ENCODE measurements at regions not wholly inside any gene's neighbourhood (a gene's known extent, or its start where the extent isn't known, plus 50 kb on each side); places are given as distances from the start of the nearest gene placed in this dataset.
"Not testable (repeated sequence)": the region's sequence is repeated elsewhere in the genome, so short reads cannot be mapped to it uniquely, and the experiment has no call there.

GRCh38 chr21:19122356-19122755, 718.8 kb upstream of the TMPRSS15 start:
- no peak for DNase-seq

- DNase-seq, result no peak
These were observed 719.5 kb upstream of the TMPRSS15 start for GRCh38 chr21:19123053-19123452.

GRCh38 chr21:19123525-19123924, 719.9 kb upstream of the TMPRSS15 start:
- no peak for DNase-seq

DNA sequence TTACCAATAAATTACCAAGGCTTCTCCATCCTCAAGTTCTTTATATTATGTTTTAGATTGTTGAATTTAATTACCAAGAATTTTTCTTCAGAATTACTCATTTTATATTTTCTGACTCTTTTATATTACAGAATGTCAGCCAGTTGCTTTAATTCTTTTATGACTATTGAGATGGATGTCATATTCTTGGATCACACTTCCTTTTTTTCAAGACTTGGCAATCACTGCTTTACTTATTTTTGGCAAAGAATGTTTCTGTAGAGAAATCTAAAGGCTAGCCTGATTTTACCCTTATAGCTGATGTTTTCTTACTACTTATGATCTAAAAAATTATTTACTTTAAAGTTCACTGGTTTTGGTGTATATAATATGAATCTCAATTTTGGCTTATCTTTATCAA, 721.1 kb upstream of the TMPRSS15 start:
- DNase-seq, result no peak

GRCh38 chr21:19130379-19131028, 726.9 kb upstream of the TMPRSS15 start:
- no peak for DNase-seq

DNA sequence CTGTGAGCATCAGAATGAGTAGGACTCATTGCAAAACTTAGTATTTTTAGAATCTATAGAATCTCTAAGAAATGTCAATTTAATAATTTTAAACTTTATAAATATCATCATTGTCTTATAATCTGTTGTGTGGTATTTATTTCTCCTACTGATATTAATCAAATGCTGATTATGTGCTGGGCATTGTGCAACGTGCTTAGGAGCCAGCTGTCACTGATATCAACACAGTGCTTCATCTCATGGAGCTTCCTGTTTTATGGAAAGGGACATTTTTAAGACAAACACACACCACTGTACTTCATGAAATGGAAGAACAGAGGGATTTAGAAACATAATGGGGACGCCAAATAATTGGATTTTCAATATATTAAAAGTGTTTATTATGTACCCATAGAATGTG, 737.9 kb upstream of the TMPRSS15 start:
- DNase-seq, result no peak

GRCh38 chr21:19145682-19146293, 742.2 kb upstream of the TMPRSS15 start:
- no peak for DNase-seq

GRCh38 chr21:19148056-19148455, 744.5 kb upstream of the TMPRSS15 start:
- no peak for DNase-seq

GRCh38 chr21:19171585-19171984, 768.0 kb upstream of the TMPRSS15 start:
- DNase-seq, result no peak

GRCh38 chr21:19181604-19182140, 778.1 kb upstream of the TMPRSS15 start:
- no peak for DNase-seq

DNA sequence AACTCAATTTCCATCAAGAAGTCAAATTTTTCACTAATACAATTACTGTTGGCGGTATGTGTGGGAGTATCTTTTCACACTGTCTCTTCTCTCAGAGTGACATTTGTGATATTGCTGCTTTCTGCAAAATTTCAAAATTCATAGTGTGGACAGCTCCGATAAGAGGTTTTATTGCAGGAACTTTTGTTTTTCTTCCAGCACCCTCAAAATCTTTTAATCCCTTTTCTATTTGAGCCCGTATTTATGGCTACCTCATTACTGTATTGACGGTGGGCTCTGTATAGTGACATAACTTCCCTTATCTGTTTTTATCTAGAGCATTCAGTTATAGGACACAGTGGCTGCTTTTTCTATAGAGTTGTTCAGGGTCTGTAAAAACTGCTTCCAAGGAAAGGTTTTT, 794.4 kb upstream of the TMPRSS15 start:
- DNase-seq, result no peak

- DNase-seq, result no peak
These were observed 795.2 kb upstream of the TMPRSS15 start for GRCh38 chr21:19198801-19199200.

GRCh38 chr21:19218163-19218562, 814.6 kb upstream of the TMPRSS15 start:
- DNase-seq, result no peak

- DNase-seq, result no peak
These were observed 820.5 kb upstream of the TMPRSS15 start for GRCh38 chr21:19224090-19224489.

- DNase-seq, result no peak
These were observed 824.6 kb upstream of the TMPRSS15 start for GRCh38 chr21:19228226-19228625.

GRCh38 chr21:19233841-19234240, 830.3 kb upstream of the TMPRSS15 start:
- DNase-seq, result not testable (repeated sequence)

DNA sequence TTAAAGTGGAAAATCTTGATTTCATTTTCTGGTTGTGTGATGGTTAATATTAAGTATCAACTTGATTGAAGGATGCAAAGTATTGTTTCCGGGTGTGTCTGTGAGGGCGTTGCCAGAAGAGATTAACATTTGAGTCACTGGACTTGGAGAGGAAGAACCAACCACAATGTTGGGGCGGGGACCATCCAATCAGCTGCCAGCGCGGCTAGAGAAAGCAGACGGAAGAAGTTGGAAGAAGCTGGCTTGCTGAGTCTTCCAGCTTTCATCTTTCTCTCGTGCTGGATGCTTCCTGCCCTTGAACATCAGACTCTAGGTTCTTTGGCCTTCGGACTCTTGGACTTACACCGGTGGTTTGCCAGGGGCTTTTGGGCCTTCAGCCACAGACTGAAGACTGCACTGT, 832.6 kb upstream of the TMPRSS15 start:
- DNase-seq, result no peak

GRCh38 chr21:19237608-19238007, 834.0 kb upstream of the TMPRSS15 start:
- DNase-seq, result no peak

DNA sequence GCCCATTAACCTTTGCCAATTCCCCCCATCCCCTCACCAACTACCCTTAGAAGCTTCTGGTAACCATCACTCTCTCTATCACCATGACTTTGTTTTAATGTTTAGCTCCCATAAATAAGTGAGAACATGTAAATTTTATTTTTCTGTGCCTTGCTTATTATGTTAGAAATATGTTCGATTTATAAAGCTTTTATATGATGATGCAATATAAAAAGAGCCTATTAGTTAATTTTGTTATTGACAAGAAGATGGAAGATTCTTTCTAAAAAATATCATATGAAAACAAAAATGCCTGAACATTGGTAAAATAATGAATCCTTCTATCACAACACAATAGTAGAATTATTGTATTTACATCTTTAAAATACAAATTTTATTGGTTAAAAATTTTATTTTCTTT, 836.1 kb upstream of the TMPRSS15 start:
- DNase-seq, result no peak

DNA sequence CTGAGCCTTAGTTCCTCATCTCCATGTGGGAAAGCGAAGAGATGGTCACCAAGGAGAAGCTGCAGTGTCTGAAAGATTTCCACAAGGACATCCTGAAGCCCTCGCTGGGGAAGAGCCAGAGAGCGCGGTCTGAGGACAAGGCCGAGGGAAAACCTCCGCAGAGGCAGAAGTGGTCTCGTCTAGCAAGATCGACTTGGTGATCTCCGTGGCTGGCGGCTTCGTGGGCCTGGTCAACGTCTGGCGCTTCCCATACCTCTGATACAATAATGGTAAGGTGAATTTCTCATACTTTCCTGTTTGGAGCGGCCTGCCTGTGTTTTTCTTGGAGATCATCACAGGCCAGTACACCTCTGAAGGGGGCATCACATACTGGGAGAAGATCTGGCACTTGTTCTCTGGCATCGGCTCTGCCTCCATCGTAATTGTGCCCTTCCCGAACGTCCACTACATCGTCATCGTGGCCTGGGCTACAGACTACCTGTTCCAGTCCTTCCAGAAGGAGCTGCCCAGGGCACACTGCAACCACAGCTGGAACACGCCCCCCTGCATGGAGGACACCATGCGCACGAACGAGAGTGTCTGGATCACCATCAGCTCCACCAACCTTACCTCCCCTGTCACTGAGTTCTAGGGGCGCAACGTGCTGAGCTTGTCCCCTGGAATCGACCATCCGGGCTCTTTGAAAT, 841.1 kb upstream of the TMPRSS15 start:
- no peak for DNase-seq

GRCh38 chr21:19245188-19245580, 841.6 kb upstream of the TMPRSS15 start:
- no peak for DNase-seq

DNA sequence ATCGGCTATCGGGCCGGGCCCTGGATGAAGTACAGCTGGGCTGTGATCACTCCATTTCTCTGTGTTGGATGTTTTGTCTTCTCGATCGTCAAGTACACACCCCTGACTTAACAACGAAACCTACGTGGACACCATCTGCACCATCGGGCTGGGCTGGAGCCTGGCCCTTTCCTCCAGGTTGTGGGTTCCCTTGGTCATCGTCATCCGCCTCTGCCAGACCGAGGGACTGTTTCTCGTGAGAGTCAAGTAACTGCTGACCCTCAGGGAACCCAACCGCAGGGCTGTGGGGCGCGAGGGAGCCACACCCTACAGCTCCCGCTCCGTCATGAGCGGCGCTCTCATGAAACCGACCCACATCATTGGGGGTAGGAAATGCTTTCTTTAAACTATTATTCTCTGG, 842.4 kb upstream of the TMPRSS15 start:
- no peak for DNase-seq

GRCh38 chr21:19256934-19257660, 853.5 kb upstream of the TMPRSS15 start:
- no peak for DNase-seq

All from CD4-positive, alpha-beta T cell treated with Interleukin-17A for 4 hours (primary cell).